ENCODE measurements at regions not wholly inside any gene's neighbourhood (a gene's known extent, or its start where the extent isn't known, plus 50 kb on each side); places are given as distances from the start of the nearest gene placed in this dataset.

DNA sequence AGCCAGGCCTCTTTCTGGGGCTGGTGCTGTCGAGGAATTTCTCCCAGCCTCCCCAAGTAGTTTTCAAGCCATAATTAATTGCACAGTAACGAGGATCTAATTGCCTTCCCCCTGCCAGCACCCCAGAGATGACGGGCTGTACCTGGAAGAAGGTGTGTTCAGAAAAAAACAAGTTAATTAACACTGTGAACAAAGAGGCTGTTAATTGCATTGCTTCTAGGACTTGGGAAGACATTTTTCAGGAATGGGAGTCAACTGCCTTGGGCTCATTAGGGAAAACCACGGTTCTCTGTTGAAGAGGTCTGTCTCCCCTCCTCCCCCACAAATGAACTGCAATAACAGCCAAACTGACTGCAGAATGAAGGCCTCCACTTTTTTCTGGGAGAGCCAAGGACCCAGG is 176.7 kb downstream of the CCT6B start:
- TF ChIP-seq, protein P1, sequence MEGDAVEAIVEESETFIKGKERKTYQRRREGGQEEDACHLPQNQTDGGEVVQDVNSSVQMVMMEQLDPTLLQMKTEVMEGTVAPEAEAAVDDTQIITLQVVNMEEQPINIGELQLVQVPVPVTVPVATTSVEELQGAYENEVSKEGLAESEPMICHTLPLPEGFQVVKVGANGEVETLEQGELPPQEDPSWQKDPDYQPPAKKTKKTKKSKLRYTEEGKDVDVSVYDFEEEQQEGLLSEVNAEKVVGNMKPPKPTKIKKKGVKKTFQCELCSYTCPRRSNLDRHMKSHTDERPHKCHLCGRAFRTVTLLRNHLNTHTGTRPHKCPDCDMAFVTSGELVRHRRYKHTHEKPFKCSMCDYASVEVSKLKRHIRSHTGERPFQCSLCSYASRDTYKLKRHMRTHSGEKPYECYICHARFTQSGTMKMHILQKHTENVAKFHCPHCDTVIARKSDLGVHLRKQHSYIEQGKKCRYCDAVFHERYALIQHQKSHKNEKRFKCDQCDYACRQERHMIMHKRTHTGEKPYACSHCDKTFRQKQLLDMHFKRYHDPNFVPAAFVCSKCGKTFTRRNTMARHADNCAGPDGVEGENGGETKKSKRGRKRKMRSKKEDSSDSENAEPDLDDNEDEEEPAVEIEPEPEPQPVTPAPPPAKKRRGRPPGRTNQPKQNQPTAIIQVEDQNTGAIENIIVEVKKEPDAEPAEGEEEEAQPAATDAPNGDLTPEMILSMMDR (IDR thresholded peaks at IDR 0.05): no peak
- TF ChIP-seq POLR2A (IDR thresholded peaks at IDR 0.05): no peak
